ENCODE measurements at regions not wholly inside any gene's neighbourhood (a gene's known extent, or its start where the extent isn't known, plus 50 kb on each side); places are given as distances from the start of the nearest gene placed in this dataset.

DNA sequence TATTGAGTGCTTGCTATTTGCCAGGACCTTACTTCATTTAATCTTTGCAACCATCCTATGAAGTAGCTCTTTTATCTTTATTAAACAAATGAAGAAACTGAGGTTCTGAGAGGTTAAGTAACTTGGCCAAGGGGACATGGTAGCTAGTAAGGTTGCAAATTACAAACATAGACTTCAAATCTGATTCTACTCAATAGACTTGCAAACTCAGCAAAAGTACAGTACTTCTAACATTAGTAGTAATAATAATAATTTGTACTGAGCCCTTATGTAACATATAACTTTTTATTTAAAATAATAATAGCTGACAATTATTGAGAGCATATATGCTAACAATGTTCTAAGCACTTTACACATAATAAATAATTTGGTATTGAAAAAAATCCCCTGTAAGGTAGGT, 255.7 kb upstream of the ATP5MC3 start:
- TF ChIP-seq POLR2A (IDR thresholded peaks at IDR 0.05) (no peak), EP300 (IDR thresholded peaks at IDR 0.05) (no peak), POLR2AphosphoS5 (IDR thresholded peaks at IDR 0.05) (no peak)
- TF ChIP-seq, protein P1, sequence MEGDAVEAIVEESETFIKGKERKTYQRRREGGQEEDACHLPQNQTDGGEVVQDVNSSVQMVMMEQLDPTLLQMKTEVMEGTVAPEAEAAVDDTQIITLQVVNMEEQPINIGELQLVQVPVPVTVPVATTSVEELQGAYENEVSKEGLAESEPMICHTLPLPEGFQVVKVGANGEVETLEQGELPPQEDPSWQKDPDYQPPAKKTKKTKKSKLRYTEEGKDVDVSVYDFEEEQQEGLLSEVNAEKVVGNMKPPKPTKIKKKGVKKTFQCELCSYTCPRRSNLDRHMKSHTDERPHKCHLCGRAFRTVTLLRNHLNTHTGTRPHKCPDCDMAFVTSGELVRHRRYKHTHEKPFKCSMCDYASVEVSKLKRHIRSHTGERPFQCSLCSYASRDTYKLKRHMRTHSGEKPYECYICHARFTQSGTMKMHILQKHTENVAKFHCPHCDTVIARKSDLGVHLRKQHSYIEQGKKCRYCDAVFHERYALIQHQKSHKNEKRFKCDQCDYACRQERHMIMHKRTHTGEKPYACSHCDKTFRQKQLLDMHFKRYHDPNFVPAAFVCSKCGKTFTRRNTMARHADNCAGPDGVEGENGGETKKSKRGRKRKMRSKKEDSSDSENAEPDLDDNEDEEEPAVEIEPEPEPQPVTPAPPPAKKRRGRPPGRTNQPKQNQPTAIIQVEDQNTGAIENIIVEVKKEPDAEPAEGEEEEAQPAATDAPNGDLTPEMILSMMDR (IDR thresholded peaks at IDR 0.05), result no peak
